Epidermal melanocyte (primary cell): ENCODE measurements at regions not wholly inside any gene's neighbourhood (a gene's known extent, or its start where the extent isn't known, plus 50 kb on each side); places are given as distances from the start of the nearest gene placed in this dataset.
"Not testable (repeated sequence)": the region's sequence is repeated elsewhere in the genome, so short reads cannot be mapped to it uniquely, and the experiment has no call there.

Experiments
- DNase-seq: peaks from one replicate; pipeline ENCODE4 v3.0.0; 2011; ENCODE audit warnings: low spot score; ENCODE audit not compliant: insufficient read length

GRCh38 chr6:145561095-145562072 is 173.9 kb downstream of the EPM2A start:
- DNase-seq = no peak

GRCh38 chr6:145562771-145563615 is 172.3 kb downstream of the EPM2A start:
- no peak for DNase-seq

- no peak for DNase-seq
Observed at GRCh38 chr6:145564553-145564952, 170.8 kb downstream of the EPM2A start.

GRCh38 chr6:145567684-145568252 is 167.6 kb downstream of the EPM2A start:
- no peak for DNase-seq

GRCh38 chr6:145569140-145569539 is 166.2 kb downstream of the EPM2A start:
- no peak for DNase-seq

- not testable (repeated sequence) for DNase-seq
Observed at GRCh38 chr6:145570336-145570735, 165.0 kb downstream of the EPM2A start.

- not testable (repeated sequence) for DNase-seq
Observed at GRCh38 chr6:145574269-145574668, 161.1 kb downstream of the EPM2A start.
